ENCODE measurements at regions not wholly inside any gene's neighbourhood (a gene's known extent, or its start where the extent isn't known, plus 50 kb on each side); places are given as distances from the start of the nearest gene placed in this dataset.

- no peaks in the 10 kb centered on the region for H3K36me3 ChIP-seq (ENCODE audit: control insufficient read depth in 2 of 2, insufficient read depth in 2 of 2, low read length in 1 of 2)
- no peak overlapping the region for H3K4me3 ChIP-seq (ENCODE audit: low read length in 2 of 2)
- no peaks in the 10 kb centered on the region for H3K4me1 ChIP-seq (ENCODE audit: control insufficient read depth in 2 of 2, insufficient read depth in 2 of 2, low read length in 2 of 2)
- H3K9me3 ChIP-seq (ENCODE audit: control insufficient read depth in 2 of 2, insufficient read depth in 1 of 2, low read length in 1 of 2), result no peaks in the 10 kb centered on the region
- H3K27me3 ChIP-seq (ENCODE audit: control insufficient read depth in 2 of 2, insufficient read depth in 1 of 2, low read length in 1 of 2), result no peaks in the 10 kb centered on the region
- H3K27ac ChIP-seq (ENCODE audit: low read depth in 1 of 2, low read length in 1 of 2), result no peak overlapping the region
- 84% methylated on average over 1 of the region's 1 CpG for WGBS
- DNase-seq (ENCODE audit: low read depth in 6 of 9, low spot score in 9 of 9), result no peak
Observed at GRCh38 chr2:224271617-224272236, 130.2 kb downstream of the FAM124B start.

- Histone ChIP-seq H3K36me3 (ENCODE audit: control insufficient read depth in 2 of 2, insufficient read depth in 2 of 2, low read length in 1 of 2) (no peaks in the 10 kb centered on the region), H3K4me3 (ENCODE audit: low read length in 2 of 2) (no peak overlapping the region), H3K27ac (ENCODE audit: low read depth in 1 of 2, low read length in 1 of 2) (no peak overlapping the region), H3K9me3 (ENCODE audit: control insufficient read depth in 2 of 2, insufficient read depth in 1 of 2, low read length in 1 of 2) (no peaks in the 10 kb centered on the region), H3K4me1 (ENCODE audit: control insufficient read depth in 2 of 2, insufficient read depth in 2 of 2, low read length in 2 of 2) (no peaks in the 10 kb centered on the region), H3K27me3 (ENCODE audit: control insufficient read depth in 2 of 2, insufficient read depth in 1 of 2, low read length in 1 of 2) (no peaks in the 10 kb centered on the region)
- DNase-seq (ENCODE audit: low read depth in 6 of 9, low spot score in 9 of 9), result no peak
- WGBS, result 77% methylated on average over 4 of the region's 4 CpGs
Observed at GRCh38 chr2:224268441-224268840, 133.5 kb downstream of the FAM124B start.

GRCh38 chr2:224264259-224264658, 137.6 kb downstream of the FAM124B start:
- no peaks in the 10 kb centered on the region for H3K4me1 ChIP-seq (ENCODE audit: control insufficient read depth in 2 of 2, insufficient read depth in 2 of 2, low read length in 2 of 2)
- H3K9me3 ChIP-seq (ENCODE audit: control insufficient read depth in 2 of 2, insufficient read depth in 1 of 2, low read length in 1 of 2), result no peaks in the 10 kb centered on the region
- WGBS, result 88% methylated on average over 4 of the region's 4 CpGs
- no peak overlapping the region for H3K27ac ChIP-seq (ENCODE audit: low read depth in 1 of 2, low read length in 1 of 2)
- H3K36me3 ChIP-seq (ENCODE audit: control insufficient read depth in 2 of 2, insufficient read depth in 2 of 2, low read length in 1 of 2), result no peaks in the 10 kb centered on the region
- DNase-seq (ENCODE audit: low read depth in 6 of 9, low spot score in 9 of 9), result no peak
- H3K27me3 ChIP-seq (ENCODE audit: control insufficient read depth in 2 of 2, insufficient read depth in 1 of 2, low read length in 1 of 2), result no peaks in the 10 kb centered on the region
- H3K4me3 ChIP-seq (ENCODE audit: low read length in 2 of 2), result no peak overlapping the region

DNA sequence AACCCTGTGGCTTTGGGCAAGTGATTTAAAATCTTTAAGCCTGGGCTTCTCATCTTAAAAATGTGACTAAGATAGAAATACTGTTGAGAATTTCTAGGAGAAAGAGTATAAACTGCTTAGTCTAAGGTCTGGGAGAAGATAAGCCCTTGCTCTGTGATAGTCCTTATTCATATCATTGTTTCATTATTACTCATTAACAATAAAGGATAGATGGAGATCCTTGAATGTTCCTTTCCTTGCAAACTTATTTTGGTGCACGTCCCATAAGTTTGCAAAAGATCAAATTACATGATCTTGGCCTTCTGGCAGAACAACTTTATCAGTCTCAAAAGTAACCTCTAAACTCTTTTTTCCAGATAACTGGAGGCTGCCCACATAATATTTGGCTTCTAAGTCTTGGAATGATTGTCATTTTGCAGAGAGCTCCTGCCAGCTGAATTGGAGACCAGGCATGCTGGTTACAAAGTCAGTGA, 138.3 kb downstream of the FAM124B start:
- no peaks in the 10 kb centered on the region for H3K36me3 ChIP-seq (ENCODE audit: control insufficient read depth in 2 of 2, insufficient read depth in 2 of 2, low read length in 1 of 2)
- no peak for DNase-seq (ENCODE audit: low read depth in 6 of 9, low spot score in 9 of 9)
- no peaks in the 10 kb centered on the region for H3K4me1 ChIP-seq (ENCODE audit: control insufficient read depth in 2 of 2, insufficient read depth in 2 of 2, low read length in 2 of 2)
- H3K9me3 ChIP-seq (ENCODE audit: control insufficient read depth in 2 of 2, insufficient read depth in 1 of 2, low read length in 1 of 2), result no peaks in the 10 kb centered on the region
- WGBS, result 97% methylated on average over 1 of the region's 1 CpG
- H3K4me3 ChIP-seq (ENCODE audit: low read length in 2 of 2), result no peak overlapping the region
- no peak overlapping the region for H3K27ac ChIP-seq (ENCODE audit: low read depth in 1 of 2, low read length in 1 of 2)
- H3K27me3 ChIP-seq (ENCODE audit: control insufficient read depth in 2 of 2, insufficient read depth in 1 of 2, low read length in 1 of 2), result no peaks in the 10 kb centered on the region

- Histone ChIP-seq H3K27ac (ENCODE audit: low read depth in 1 of 2, low read length in 1 of 2) (no peak overlapping the region), H3K9me3 (ENCODE audit: control insufficient read depth in 2 of 2, insufficient read depth in 1 of 2, low read length in 1 of 2) (no peaks in the 10 kb centered on the region), H3K36me3 (ENCODE audit: control insufficient read depth in 2 of 2, insufficient read depth in 2 of 2, low read length in 1 of 2) (no peaks in the 10 kb centered on the region), H3K27me3 (ENCODE audit: control insufficient read depth in 2 of 2, insufficient read depth in 1 of 2, low read length in 1 of 2) (no peaks in the 10 kb centered on the region), H3K4me3 (ENCODE audit: low read length in 2 of 2) (no peak overlapping the region), H3K4me1 (ENCODE audit: control insufficient read depth in 2 of 2, insufficient read depth in 2 of 2, low read length in 2 of 2) (no peaks in the 10 kb centered on the region)
- DNase-seq (ENCODE audit: low read depth in 6 of 9, low spot score in 9 of 9), result no peak
- WGBS, result 95% methylated on average over 1 of the region's 1 CpG
Observed at GRCh38 chr2:224261326-224261725, 140.6 kb downstream of the FAM124B start.

- no peak for DNase-seq (ENCODE audit: low read depth in 6 of 9, low spot score in 9 of 9)
- WGBS, result 27% methylated on average over 7 of the region's 7 CpGs
- H3K4me3 ChIP-seq (ENCODE audit: low read length in 2 of 2), result no peak overlapping the region
- H3K36me3 ChIP-seq (ENCODE audit: control insufficient read depth in 2 of 2, insufficient read depth in 2 of 2, low read length in 1 of 2), result no peaks in the 10 kb centered on the region
- H3K27me3 ChIP-seq (ENCODE audit: control insufficient read depth in 2 of 2, insufficient read depth in 1 of 2, low read length in 1 of 2), result no peaks in the 10 kb centered on the region
- H3K9me3 ChIP-seq (ENCODE audit: control insufficient read depth in 2 of 2, insufficient read depth in 1 of 2, low read length in 1 of 2), result no peaks in the 10 kb centered on the region
- no peaks in the 10 kb centered on the region for H3K4me1 ChIP-seq (ENCODE audit: control insufficient read depth in 2 of 2, insufficient read depth in 2 of 2, low read length in 2 of 2)
- no peak overlapping the region for H3K27ac ChIP-seq (ENCODE audit: low read depth in 1 of 2, low read length in 1 of 2)
Observed at GRCh38 chr2:224260372-224261020, 141.4 kb downstream of the FAM124B start.

DNA sequence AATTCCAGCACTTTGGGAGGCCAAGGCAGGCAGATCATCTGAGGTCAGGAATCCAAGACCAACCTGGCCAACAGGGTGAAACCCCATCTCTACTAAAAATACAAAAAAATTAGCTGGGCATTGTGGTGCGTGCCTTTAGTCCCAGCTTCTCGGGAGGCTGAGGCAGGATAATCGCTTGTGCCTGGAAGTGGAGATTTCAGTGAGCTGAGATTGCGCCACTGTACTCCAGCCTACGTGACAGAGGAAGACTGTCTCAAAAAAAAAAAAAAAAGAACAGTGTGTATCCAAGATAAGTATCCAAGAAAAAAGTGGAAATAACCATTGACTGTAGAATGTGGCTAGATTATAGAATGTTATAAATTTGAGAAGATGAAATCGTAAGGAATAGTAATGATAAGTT, 142.1 kb downstream of the FAM124B start:
- no peak overlapping the region for H3K27ac ChIP-seq (ENCODE audit: low read depth in 1 of 2, low read length in 1 of 2)
- DNase-seq (ENCODE audit: low read depth in 6 of 9, low spot score in 9 of 9), result no peak

DNA sequence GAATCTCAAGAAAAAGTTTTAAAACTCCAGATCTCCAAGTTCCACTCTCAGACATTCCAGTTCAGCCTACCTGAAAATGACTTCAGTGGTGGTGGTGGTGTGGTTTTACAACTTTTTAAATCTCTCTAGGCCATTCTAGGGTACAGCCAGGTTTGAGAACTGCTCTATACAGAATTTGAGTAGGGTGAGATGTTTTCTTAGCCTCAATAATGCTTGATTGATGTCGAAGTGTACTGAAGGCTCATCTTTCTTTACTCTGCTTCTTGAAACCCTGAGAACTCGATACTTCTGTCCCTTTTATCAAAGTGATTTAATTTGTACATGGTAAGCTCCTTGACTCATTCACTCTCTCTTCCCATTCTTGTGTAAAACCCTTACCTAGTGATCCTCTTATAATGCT, 143.8 kb downstream of the FAM124B start:
- Histone ChIP-seq H3K4me1 (ENCODE audit: control insufficient read depth in 2 of 2, insufficient read depth in 2 of 2, low read length in 2 of 2) (no peaks in the 10 kb centered on the region), H3K9me3 (ENCODE audit: control insufficient read depth in 2 of 2, insufficient read depth in 1 of 2, low read length in 1 of 2) (no peaks in the 10 kb centered on the region), H3K36me3 (ENCODE audit: control insufficient read depth in 2 of 2, insufficient read depth in 2 of 2, low read length in 1 of 2) (no peaks in the 10 kb centered on the region), H3K27ac (ENCODE audit: low read depth in 1 of 2, low read length in 1 of 2) (no peak overlapping the region), H3K27me3 (ENCODE audit: control insufficient read depth in 2 of 2, insufficient read depth in 1 of 2, low read length in 1 of 2) (no peaks in the 10 kb centered on the region), H3K4me3 (ENCODE audit: low read length in 2 of 2) (no peak overlapping the region)
- DNase-seq (ENCODE audit: low read depth in 6 of 9, low spot score in 9 of 9), result no peak
- 89% methylated on average over 2 of the region's 2 CpGs for WGBS

More for the DNA sequence above, 142.1 kb downstream of the FAM124B start:
- Histone ChIP-seq H3K4me3 (ENCODE audit: low read length in 2 of 2) (no peak overlapping the region), H3K27me3 (ENCODE audit: control insufficient read depth in 2 of 2, insufficient read depth in 1 of 2, low read length in 1 of 2) (no peaks in the 10 kb centered on the region), H3K9me3 (ENCODE audit: control insufficient read depth in 2 of 2, insufficient read depth in 1 of 2, low read length in 1 of 2) (no peaks in the 10 kb centered on the region), H3K4me1 (ENCODE audit: control insufficient read depth in 2 of 2, insufficient read depth in 2 of 2, low read length in 2 of 2) (no peaks in the 10 kb centered on the region), H3K36me3 (ENCODE audit: control insufficient read depth in 2 of 2, insufficient read depth in 2 of 2, low read length in 1 of 2) (no peaks in the 10 kb centered on the region)
- WGBS, result 97% methylated on average over 6 of the region's 6 CpGs

- Histone ChIP-seq H3K36me3 (ENCODE audit: control insufficient read depth in 2 of 2, insufficient read depth in 2 of 2, low read length in 1 of 2) (no peaks in the 10 kb centered on the region), H3K27me3 (ENCODE audit: control insufficient read depth in 2 of 2, insufficient read depth in 1 of 2, low read length in 1 of 2) (no peaks in the 10 kb centered on the region), H3K9me3 (ENCODE audit: control insufficient read depth in 2 of 2, insufficient read depth in 1 of 2, low read length in 1 of 2) (no peaks in the 10 kb centered on the region), H3K4me3 (ENCODE audit: low read length in 2 of 2) (no peak overlapping the region), H3K4me1 (ENCODE audit: control insufficient read depth in 2 of 2, insufficient read depth in 2 of 2, low read length in 2 of 2) (no peaks in the 10 kb centered on the region), H3K27ac (ENCODE audit: low read depth in 1 of 2, low read length in 1 of 2) (no peak overlapping the region)
- 50% methylated on average over 2 of the region's 2 CpGs for WGBS
- DNase-seq (ENCODE audit: low read depth in 6 of 9, low spot score in 9 of 9), result no peak
Observed at GRCh38 chr2:224257156-224257555, 144.8 kb downstream of the FAM124B start.
